AG09319 (cell line): ENCODE measurements at regions not wholly inside any gene's neighbourhood (a gene's known extent, or its start where the extent isn't known, plus 50 kb on each side); places are given as distances from the start of the nearest gene placed in this dataset.

Source experiments
- DNase-seq: peaks from one replicate; pipeline ENCODE4 v3.0.0-alpha.2; 2010; ENCODE audit warnings: low read depth; ENCODE audit errors: extremely low read depth
- TF ChIP-seq, protein P1 (sequence below): IDR thresholded peaks from 2 replicates; pipeline ENCODE4 v1.5.1; 2011; ENCODE audit warnings: low read depth, mild to moderate bottlenecking, inconsistent platforms, low read length, moderate library complexity

DNA sequence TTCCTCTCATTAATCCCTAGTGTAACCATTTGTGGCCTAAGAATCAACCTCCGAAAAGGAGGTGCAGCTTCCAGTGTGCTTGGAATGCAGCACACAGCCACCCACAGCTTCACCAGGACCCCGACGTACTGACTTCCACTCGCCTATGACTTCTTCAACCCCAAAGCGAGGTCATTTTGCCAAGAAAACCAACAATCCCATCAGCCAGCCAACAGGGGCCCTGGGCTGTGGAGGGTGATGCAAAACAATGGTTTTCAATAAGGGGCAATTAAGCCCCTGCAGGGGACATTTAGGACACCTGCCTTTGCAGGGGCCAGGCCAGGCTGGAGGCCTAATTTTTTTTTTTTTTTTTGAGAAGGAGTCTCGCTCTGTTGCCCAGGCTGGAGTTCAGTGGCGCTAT lies 158.1 kb upstream of the SKOR2 start:
- no peak for DNase-seq

GRCh38 chr18:47407736-47408135 lies 156.3 kb upstream of the SKOR2 start:
- TF ChIP-seq, protein P1, sequence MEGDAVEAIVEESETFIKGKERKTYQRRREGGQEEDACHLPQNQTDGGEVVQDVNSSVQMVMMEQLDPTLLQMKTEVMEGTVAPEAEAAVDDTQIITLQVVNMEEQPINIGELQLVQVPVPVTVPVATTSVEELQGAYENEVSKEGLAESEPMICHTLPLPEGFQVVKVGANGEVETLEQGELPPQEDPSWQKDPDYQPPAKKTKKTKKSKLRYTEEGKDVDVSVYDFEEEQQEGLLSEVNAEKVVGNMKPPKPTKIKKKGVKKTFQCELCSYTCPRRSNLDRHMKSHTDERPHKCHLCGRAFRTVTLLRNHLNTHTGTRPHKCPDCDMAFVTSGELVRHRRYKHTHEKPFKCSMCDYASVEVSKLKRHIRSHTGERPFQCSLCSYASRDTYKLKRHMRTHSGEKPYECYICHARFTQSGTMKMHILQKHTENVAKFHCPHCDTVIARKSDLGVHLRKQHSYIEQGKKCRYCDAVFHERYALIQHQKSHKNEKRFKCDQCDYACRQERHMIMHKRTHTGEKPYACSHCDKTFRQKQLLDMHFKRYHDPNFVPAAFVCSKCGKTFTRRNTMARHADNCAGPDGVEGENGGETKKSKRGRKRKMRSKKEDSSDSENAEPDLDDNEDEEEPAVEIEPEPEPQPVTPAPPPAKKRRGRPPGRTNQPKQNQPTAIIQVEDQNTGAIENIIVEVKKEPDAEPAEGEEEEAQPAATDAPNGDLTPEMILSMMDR = no peak
- no peak for DNase-seq

More for the DNA sequence above, 158.1 kb upstream of the SKOR2 start:
- TF ChIP-seq, protein P1 = no peak

GRCh38 chr18:47404845-47405244 lies 153.4 kb upstream of the SKOR2 start:
- TF ChIP-seq, protein P1 = no peak

DNA sequence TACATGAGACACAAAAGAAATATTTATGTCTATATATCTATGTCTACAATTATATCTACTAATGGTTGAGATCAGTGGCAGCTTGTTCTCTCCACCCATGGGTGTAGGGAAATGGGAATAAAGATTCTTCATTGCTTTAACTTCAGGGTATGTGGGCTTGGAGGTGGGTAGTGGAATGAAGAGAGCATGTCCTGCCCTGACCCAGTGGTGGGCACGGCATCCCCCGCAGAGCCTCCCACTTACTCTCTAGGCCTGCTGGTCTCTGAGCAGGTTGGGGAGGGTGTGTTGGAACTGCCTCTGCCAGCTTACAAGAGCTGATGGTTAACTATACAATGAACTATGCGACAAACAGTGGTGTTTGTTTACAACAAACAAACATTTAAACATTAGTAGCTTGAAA lies 152.5 kb upstream of the SKOR2 start:
- DNase-seq = no peak
- TF ChIP-seq, protein P1 = no peak

More at GRCh38 chr18:47404845-47405244, 153.4 kb upstream of the SKOR2 start:
- no peak for DNase-seq

DNA sequence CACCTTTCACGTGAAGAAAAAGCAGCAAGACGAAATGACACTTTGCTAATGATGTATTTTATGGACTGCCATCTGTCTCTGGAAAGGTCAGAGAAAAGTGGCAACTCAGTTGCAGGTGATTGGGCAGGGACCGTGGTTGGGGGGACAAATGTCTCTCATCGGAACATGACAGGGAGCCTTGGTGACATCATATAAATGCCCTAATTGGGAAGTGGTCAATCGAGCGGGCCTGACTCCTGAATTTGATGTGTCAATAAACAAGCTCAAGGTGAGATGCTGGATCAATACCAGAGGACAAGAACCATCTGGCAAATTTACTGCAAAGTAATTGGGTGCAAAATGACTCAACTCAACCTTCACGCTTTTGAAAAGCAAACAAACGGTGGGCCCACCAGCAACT lies 151.9 kb upstream of the SKOR2 start:
- TF ChIP-seq, protein P1 = no peak
- no peak for DNase-seq

DNA sequence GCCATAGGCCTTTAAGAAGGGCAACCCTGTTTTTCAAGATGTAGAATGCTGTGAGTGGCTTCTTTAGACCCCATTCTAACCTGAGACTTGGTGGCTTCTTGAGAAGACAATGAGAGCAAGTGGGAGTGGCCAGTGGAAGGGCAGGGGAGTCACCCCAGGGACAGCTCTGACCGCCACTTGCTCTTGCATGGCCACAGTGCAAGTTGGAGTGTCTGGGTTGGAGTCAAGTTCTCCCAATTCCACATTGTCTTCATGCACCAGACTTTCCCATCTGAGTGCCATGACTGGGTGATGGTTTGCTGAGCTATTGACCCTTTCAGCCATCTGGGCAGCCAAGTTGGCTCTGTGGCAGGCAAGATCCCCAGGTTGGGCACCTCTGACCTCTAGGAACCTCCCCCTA lies 148.0 kb upstream of the SKOR2 start:
- TF ChIP-seq, protein P1 = no peak
- DNase-seq = no peak

DNA sequence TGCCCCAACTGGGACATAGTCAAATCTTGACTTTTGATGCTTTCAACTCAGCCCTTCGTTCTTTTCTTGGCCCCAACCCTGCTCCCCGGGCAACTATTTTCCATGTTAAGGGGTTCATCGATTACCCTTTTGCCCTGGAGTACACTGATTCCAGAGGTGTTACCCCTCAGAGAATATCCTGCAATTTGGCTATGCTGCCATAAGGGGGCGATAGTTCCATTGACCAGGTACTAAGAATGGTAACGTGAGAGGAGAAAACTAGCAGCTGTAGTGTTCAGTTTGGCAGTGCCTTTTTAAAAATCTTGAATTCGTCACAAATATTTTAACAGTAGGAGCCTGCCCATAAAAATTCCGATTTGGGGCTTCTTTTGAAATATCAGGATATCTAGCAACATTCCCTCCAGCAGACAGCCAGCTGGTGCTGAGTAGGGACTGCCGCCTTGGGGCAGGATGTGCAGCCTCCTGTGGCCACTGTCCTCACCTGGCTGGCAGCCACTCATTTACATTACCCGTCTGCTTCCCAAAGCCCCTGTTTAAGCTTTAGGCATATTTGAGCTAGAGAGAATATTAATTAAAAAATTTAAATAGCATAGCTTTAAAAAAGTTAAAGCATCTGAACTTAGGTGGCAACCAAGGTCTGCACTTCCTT lies 146.3 kb upstream of the SKOR2 start:
- TF ChIP-seq, protein P1 = no peak; the same call in 1 of the 2 replicates
- no peak for DNase-seq
